ENCODE measurements at regions not wholly inside any gene's neighbourhood (a gene's known extent, or its start where the extent isn't known, plus 50 kb on each side); places are given as distances from the start of the nearest gene placed in this dataset.

DNA sequence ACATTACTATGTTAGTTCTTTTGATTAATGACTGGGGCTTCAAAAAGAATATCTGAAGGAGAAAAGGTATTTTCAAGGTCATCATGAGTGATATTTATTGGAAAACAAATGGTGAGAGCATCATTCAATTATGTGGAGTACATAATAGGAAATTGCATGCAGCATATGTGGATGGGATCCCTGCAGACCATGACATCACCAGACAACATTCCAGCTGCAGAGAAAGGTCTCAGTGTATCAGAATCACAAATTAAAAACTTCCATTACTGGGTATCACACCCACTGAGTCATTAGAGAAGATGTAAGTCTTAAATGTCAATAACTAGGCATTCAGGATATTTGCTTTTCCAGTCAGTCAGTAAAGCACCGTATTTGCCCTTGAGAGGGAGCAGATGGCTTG, 574.4 kb upstream of the SLC10A2 start:
- TF ChIP-seq, protein P1, sequence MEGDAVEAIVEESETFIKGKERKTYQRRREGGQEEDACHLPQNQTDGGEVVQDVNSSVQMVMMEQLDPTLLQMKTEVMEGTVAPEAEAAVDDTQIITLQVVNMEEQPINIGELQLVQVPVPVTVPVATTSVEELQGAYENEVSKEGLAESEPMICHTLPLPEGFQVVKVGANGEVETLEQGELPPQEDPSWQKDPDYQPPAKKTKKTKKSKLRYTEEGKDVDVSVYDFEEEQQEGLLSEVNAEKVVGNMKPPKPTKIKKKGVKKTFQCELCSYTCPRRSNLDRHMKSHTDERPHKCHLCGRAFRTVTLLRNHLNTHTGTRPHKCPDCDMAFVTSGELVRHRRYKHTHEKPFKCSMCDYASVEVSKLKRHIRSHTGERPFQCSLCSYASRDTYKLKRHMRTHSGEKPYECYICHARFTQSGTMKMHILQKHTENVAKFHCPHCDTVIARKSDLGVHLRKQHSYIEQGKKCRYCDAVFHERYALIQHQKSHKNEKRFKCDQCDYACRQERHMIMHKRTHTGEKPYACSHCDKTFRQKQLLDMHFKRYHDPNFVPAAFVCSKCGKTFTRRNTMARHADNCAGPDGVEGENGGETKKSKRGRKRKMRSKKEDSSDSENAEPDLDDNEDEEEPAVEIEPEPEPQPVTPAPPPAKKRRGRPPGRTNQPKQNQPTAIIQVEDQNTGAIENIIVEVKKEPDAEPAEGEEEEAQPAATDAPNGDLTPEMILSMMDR (IDR thresholded peaks at IDR 0.05; ENCODE audit: low read depth, low read length): no peak
- no peak for TF ChIP-seq POLR2A (IDR thresholded peaks at IDR 0.05; ENCODE audit: extremely low read depth, insufficient read length)
- no peak for TF ChIP-seq MYC (IDR thresholded peaks at IDR 0.05; ENCODE audit: low read depth, low read length)

All from NB4 (cell line).